Endodermal cell (in vitro differentiated cells): ENCODE measurements at regions not wholly inside any gene's neighbourhood (a gene's known extent, or its start where the extent isn't known, plus 50 kb on each side); places are given as distances from the start of the nearest gene placed in this dataset.

Experiments used
- DNase-seq: peaks from one replicate; pipeline ENCODE4 v3.0.0-alpha.2; 2017
- H3K27ac ChIP-seq: 2 replicates; pipeline ENCODE4 v1.5.1; 2013; ENCODE audit warnings: mild to moderate bottlenecking, low read depth, low read length, moderate library complexity
- H3K27me3 ChIP-seq: 2 replicates; pipeline ENCODE4 v1.6.1; 2013; ENCODE audit warnings: mild to moderate bottlenecking, low read length, moderate library complexity; ENCODE audit not compliant: insufficient read depth, control insufficient read depth, poor library complexity, severe bottlenecking
- H3K36me3 ChIP-seq: 2 replicates; pipeline ENCODE4 v1.7.0; 2013; ENCODE audit warnings: mild to moderate bottlenecking, low read length, moderate library complexity; ENCODE audit not compliant: control insufficient read depth, insufficient read depth
- H3K4me1 ChIP-seq: one replicate; pipeline ENCODE4 v1.7.0; 2013; ENCODE audit warnings: low read length; ENCODE audit not compliant: control insufficient read depth, insufficient read depth
- H3K4me3 ChIP-seq: 2 replicates; pipeline ENCODE4 v1.5.1; 2013; ENCODE audit warnings: mild to moderate bottlenecking, low read length, moderate library complexity
- H3K9ac ChIP-seq: 2 replicates; pipeline ENCODE4 v1.6.1; 2013; ENCODE audit warnings: mild to moderate bottlenecking, low read length, moderate library complexity; ENCODE audit not compliant: poor library complexity, severe bottlenecking; ENCODE audit errors: extremely low read depth
- H3K9me3 ChIP-seq: 2 replicates; pipeline ENCODE4 v1.6.1; 2013; ENCODE audit warnings: mild to moderate bottlenecking, low read length, moderate library complexity; ENCODE audit not compliant: control insufficient read depth
- H3K27ac Mint-ChIP-seq: 2 replicates; pipeline ENCODE4 v1.8.0; 2020; ENCODE audit warnings: mixed read lengths
- H3K27me3 Mint-ChIP-seq: 2 replicates; pipeline ENCODE4 v1.8.0; 2021; ENCODE audit warnings: mild to moderate bottlenecking, mixed read lengths; ENCODE audit not compliant: insufficient read depth
- H3K36me3 Mint-ChIP-seq: 2 replicates; pipeline ENCODE4 v1.8.0; 2020; ENCODE audit warnings: low read depth, mixed read lengths
- H3K4me1 Mint-ChIP-seq: 2 replicates; pipeline ENCODE4 v1.8.0; 2020; ENCODE audit warnings: mixed read lengths
- H3K4me3 Mint-ChIP-seq: 2 replicates; pipeline ENCODE4 v1.8.0; 2020; ENCODE audit warnings: mild to moderate bottlenecking, moderate library complexity, mixed read lengths
- H3K9me3 Mint-ChIP-seq: 2 replicates; pipeline ENCODE4 v1.8.0; 2020; ENCODE audit warnings: mild to moderate bottlenecking, mixed read lengths
- whole genome bisulfite sequencing, 2 experiments: methylation state at CpG; one replicate each; pipeline versions ENCODE4 v1.1.5 to v1.1.7; 2013; ENCODE audit warnings: missing lambda C conversion rate in 2 of 2, mixed read lengths in 1 of 2; ENCODE audit not compliant: insufficient coverage in 1 of 2, insufficient read length in 1 of 2; 5-methylcytosine and 5-hydroxymethylcytosine counted together
- TF ChIP-seq, protein P1 (sequence below): fragments of 200-600 bp; sonication (generic); conservative IDR thresholded peaks from 2 replicates; pipeline ENCODE4 v1.5.0; 2021; ENCODE audit warnings: antibody characterized with exemption, mild to moderate bottlenecking

DNA sequence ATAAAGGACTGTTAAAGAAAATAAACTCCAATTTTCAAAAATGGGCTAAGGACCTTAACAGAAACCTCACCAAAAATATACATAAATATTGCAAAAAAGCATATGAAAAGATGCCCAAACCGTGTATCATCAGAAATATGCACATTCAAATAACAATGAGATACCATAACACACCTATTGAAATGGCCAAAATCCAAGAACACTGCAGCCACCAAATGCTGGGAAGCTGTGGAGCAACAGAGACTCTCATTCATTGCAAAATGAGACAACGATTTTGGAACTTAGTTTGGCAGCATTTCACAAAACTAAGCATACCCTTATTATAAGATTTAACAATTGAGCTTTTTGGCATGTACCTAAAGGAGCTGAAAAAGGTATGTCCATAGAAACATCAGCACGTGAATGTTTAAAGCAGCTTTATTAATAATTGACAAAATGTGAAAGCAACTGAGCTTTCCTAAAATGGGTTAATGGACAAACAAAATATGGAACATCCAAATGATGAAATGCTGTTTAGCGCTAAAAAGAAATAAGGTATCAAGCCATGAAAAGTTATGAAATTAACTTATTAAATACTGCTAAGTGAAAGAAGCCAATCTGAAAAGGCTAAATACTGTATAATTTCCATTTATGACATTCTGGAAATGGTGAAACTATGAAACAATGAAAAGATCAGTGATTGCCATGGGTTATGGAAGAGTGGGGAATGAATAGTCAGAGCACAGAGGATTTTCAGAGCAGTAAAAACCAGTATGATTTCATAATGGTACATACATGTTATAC lies 592.6 kb upstream of the ADGRB3 start:
- Mint-ChIP-seq H3K36me3 (peaks cover 8% of the 10 kb centered on the region), H3K27ac (no peak overlapping the region), H3K27me3 (no peaks in the 10 kb centered on the region), H3K4me3 (no peak overlapping the region), H3K4me1 (peaks cover 29% of the 10 kb centered on the region), H3K9me3 (peaks cover 17% of the 10 kb centered on the region)
- Histone ChIP-seq H3K27ac (no peak overlapping the region), H3K9me3 (no peaks in the 10 kb centered on the region), H3K36me3 (no peaks in the 10 kb centered on the region), H3K27me3 (no peaks in the 10 kb centered on the region), H3K9ac (no peak overlapping the region), H3K4me1 (no peaks in the 10 kb centered on the region), H3K4me3 (no peak overlapping the region)
- WGBS, 2 experiments = 80 to 86% methylated on average over 3 to 4 of the region's 4 CpGs
- no peak for DNase-seq
- TF ChIP-seq, protein P1, sequence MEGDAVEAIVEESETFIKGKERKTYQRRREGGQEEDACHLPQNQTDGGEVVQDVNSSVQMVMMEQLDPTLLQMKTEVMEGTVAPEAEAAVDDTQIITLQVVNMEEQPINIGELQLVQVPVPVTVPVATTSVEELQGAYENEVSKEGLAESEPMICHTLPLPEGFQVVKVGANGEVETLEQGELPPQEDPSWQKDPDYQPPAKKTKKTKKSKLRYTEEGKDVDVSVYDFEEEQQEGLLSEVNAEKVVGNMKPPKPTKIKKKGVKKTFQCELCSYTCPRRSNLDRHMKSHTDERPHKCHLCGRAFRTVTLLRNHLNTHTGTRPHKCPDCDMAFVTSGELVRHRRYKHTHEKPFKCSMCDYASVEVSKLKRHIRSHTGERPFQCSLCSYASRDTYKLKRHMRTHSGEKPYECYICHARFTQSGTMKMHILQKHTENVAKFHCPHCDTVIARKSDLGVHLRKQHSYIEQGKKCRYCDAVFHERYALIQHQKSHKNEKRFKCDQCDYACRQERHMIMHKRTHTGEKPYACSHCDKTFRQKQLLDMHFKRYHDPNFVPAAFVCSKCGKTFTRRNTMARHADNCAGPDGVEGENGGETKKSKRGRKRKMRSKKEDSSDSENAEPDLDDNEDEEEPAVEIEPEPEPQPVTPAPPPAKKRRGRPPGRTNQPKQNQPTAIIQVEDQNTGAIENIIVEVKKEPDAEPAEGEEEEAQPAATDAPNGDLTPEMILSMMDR = no peak

DNA sequence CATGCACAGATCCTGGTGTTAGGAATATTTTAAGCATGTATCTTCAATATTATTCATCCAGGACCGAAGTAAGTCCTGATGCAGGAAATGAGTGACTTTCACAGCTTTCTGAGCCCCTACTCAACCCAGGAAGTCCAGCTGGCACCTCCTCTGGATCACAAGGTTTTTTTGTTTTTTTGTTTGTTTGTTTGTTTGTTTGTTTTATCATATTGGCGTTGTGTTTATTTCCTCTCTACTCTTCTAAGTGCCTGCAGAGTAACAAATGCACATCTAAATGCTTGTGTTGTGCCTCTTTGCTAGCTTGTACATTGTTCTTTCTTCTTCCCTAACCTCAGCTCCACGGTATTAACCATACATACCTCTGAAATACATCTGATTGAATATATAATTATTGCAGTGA lies 594.3 kb upstream of the ADGRB3 start:
- Mint-ChIP-seq H3K36me3 (peaks cover 5% of the 10 kb centered on the region), H3K4me3 (peak overlapping the region; percentile 11), H3K27ac (peak overlapping the region; percentile 91), H3K27me3 (no peaks in the 10 kb centered on the region), H3K9me3 (peaks cover 16% of the 10 kb centered on the region), H3K4me1 (peaks cover 29% of the 10 kb centered on the region)
- no peak overlapping the region for H3K27ac ChIP-seq
- no peaks in the 10 kb centered on the region for H3K36me3 ChIP-seq
- no peaks in the 10 kb centered on the region for H3K27me3 ChIP-seq
- no peak overlapping the region for H3K9ac ChIP-seq
- no peak for DNase-seq
- H3K9me3 ChIP-seq = peaks cover 5% of the 10 kb centered on the region
- no peak overlapping the region for H3K4me3 ChIP-seq
- 68% methylated on average over 2 of the region's 3 CpGs; no CpG with 5 or more reads in 1 of the 2 experiments for WGBS, 2 experiments
- H3K4me1 ChIP-seq = no peaks in the 10 kb centered on the region
- TF ChIP-seq, protein P1 = no peak

- Mint-ChIP-seq H3K4me3 (peak overlapping the region; percentile 11), H3K36me3 (peaks cover 5% of the 10 kb centered on the region), H3K27me3 (no peaks in the 10 kb centered on the region), H3K9me3 (peaks cover 19% of the 10 kb centered on the region), H3K27ac (peak overlapping the region; percentile 91), H3K4me1 (peaks cover 29% of the 10 kb centered on the region)
- H3K4me1 ChIP-seq = no peaks in the 10 kb centered on the region
- no peak overlapping the region for H3K9ac ChIP-seq
- peaks cover 5% of the 10 kb centered on the region for H3K9me3 ChIP-seq
- DNase-seq = peak; percentile 58
- TF ChIP-seq, protein P1 = no peak
- H3K4me3 ChIP-seq = no peak overlapping the region
- H3K27ac ChIP-seq = no peak overlapping the region
- H3K27me3 ChIP-seq = no peaks in the 10 kb centered on the region
- H3K36me3 ChIP-seq = no peaks in the 10 kb centered on the region
- WGBS, 2 experiments = 54 to 70% methylated on average over 13 of the region's 13 CpGs
Observed at GRCh38 chr6:68040312-68040778, 594.7 kb upstream of the ADGRB3 start.
